ENCODE measurements at regions not wholly inside any gene's neighbourhood (a gene's known extent, or its start where the extent isn't known, plus 50 kb on each side); places are given as distances from the start of the nearest gene placed in this dataset.
A peak's percentile ranks its signal among the peaks of the same experiment; 100 is the strongest.
"Not testable (repeated sequence)": the region's sequence is repeated elsewhere in the genome, so short reads cannot be mapped to it uniquely, and the experiment has no call there.

DNA sequence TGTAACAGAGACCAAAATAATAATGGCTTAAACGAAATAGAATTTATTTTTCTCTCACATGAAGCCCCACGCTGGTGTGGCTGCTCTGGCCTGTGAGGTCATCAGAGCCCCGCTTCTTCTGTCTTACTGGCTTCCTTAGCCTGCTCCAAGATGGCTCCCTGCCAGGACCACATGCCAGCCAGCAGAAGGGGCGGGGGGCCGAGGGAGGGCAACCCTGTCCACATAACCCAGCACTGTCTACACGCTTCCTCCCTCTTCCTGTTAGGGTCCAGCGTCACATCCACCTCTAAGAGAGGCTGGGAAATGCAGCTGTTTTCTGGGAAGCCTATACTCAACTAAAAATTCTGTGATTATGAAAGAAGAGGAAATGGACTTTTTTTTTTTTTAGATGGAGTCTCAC, 107.9 kb upstream of the DLG1 start:
- DNase-seq = no peak
- H3K4me3 Mint-ChIP-seq = no peak overlapping the region
- no peak overlapping the region for H3K27ac Mint-ChIP-seq
- H3K36me3 Mint-ChIP-seq = no peaks in the 10 kb centered on the region
- no peaks in the 10 kb centered on the region for H3K4me1 Mint-ChIP-seq
- CTCF ChIA-PET = no interaction called here
- H3K27me3 Mint-ChIP-seq = peaks cover 18% of the 10 kb centered on the region
- H3K9me3 Mint-ChIP-seq = no peaks in the 10 kb centered on the region

DNA sequence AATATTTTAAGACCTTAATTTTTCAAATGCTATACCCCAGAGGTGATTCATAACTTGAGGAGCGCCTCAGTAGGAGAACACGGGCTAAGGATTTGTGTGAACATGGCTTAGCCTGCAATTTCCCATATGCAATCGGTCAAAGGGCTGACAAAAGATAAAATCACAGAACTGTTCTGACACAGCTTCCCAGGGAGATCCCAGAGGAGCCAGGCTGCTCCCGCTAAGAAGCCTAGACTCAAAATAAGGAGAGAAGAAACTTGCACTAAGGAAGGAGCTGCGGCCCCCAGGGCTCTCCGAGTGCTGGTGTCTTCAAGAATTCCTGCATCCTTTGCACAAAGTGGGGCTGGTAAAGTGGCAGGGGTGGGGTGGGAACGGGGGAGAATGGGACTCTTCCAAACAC, 106.3 kb upstream of the DLG1 start:
- peaks cover 3% of the 10 kb centered on the region for H3K27me3 Mint-ChIP-seq
- CTCF ChIA-PET = no interaction called here
- H3K36me3 Mint-ChIP-seq = no peaks in the 10 kb centered on the region
- H3K27ac Mint-ChIP-seq = no peak overlapping the region
- no peak overlapping the region for H3K4me3 Mint-ChIP-seq
- no peaks in the 10 kb centered on the region for H3K9me3 Mint-ChIP-seq
- H3K4me1 Mint-ChIP-seq = no peaks in the 10 kb centered on the region
- no peak for DNase-seq

DNA sequence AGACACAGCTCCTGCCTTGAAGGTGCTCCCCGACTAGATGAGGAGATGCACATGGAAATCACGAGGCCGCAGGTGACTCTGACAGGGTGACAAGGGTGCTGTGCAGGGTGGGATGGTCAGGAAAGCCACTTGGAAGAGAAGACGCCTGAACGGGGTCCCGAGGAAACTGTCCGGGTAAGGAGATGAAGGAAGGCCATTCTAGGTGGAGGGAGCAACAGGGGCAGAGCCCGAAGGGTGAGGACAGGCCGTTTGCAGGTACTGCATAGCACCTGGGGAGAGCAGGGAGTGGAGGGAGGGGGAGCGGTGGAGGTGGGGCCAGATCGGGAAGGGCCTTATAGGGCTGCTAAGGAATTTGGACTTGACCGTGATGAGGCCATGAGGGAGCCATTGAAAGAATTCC, 105.6 kb upstream of the DLG1 start:
- Mint-ChIP-seq H3K27me3 (peaks cover 4% of the 10 kb centered on the region), H3K27ac (no peak overlapping the region), H3K36me3 (no peaks in the 10 kb centered on the region), H3K9me3 (no peaks in the 10 kb centered on the region), H3K4me1 (no peaks in the 10 kb centered on the region), H3K4me3 (no peak overlapping the region)
- CTCF ChIA-PET = no interaction called here
- DNase-seq = no peak

DNA sequence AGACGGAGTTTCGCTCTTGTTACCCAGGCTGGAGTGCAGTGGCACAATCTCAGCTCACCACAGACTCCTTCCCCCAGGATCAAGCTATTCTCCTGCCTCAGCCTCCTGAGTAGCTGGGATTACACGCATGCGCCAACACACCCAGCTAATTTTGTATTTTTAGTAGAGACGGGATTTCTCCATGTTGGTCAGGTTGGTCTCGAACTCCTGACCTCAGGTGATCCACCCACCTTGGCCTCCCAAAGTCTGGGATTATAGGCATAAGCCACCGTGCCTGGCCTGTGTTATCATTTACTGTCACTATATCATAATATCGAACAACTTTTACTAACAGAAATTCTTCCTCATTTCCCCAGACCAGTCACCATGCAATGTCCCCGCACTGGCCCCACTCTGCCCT, 104.0 kb upstream of the DLG1 start:
- H3K4me1 Mint-ChIP-seq, DNase-seq, H3K27me3 Mint-ChIP-seq, H3K9me3 Mint-ChIP-seq, H3K4me3 Mint-ChIP-seq, CTCF ChIA-PET, H3K36me3 Mint-ChIP-seq, H3K27ac Mint-ChIP-seq: not testable (repeated sequence)

DNA sequence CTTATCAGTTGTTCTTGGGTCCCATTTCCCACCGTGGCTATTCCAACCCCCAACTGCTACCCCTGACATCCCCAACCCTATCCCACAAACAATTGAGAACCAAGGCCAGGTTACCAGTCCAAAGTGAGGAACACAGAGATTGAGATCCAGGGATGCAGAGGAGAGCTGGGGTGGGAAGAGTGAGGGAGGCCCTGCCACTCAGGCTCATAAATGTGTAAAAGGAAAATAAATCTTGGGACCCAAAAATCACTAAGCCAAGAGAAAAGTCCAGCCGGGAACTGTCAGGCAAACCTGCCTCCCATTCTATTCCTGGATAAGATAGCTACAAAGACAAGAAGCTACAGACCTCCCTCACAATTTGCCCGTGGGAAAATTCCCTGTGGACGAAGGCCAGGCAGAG, 101.1 kb upstream of the DLG1 start:
- H3K27ac Mint-ChIP-seq = no peak overlapping the region
- no peaks in the 10 kb centered on the region for H3K9me3 Mint-ChIP-seq
- peaks cover 11% of the 10 kb centered on the region for H3K27me3 Mint-ChIP-seq
- H3K4me3 Mint-ChIP-seq = no peak overlapping the region
- DNase-seq = no peak
- CTCF ChIA-PET = no interaction called here
- no peaks in the 10 kb centered on the region for H3K36me3 Mint-ChIP-seq
- no peaks in the 10 kb centered on the region for H3K4me1 Mint-ChIP-seq

DNA sequence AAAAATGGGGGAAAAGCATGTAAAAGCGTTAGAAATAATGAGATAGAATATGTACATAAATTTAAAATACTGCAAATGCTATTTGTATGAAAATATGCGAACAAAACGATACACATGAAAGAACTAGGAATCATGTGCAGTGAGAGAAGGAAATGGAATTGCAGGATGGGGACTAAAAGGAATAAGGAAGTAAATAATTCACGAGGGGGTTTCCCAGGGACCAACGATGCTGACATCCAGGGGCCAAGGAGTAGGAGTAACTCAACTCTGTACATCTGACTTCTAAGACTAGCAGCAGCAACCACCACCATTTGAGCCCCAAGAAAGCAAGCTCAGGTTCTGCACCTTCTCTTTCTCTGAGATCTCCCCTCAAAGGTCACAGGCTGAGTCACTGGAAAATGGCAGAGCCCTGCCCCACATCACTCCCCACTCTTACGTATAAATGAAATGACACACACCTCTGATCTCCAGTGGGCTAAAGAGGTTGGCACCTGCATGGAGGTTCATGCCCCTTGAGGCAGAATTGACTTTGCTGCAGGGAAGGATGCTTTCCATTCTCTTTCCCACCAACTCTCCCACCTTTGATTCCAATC, 100.0 kb upstream of the DLG1 start:
- no peak for DNase-seq
- no peak overlapping the region for H3K4me3 Mint-ChIP-seq
- CTCF ChIA-PET = no interaction called here

DNA sequence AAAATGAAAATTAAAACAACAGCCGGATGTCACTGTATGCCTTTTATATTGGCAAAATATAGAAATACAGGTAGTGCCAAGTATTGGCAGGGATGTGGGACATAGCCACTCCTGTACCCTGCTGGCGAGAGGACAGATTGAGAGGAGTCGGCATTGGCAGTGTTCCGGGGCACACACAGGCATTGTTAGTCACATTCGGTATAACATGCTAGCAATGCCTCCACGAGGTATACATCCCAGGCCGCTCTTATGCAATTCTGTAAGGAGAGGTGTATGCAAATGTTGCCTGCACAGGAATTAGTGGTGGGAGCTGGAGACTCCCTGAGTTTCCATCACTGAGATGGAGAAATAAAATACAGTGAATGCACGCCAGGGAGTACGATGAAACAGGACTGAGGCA, 99.4 kb upstream of the DLG1 start:
- H3K9me3 Mint-ChIP-seq = no peaks in the 10 kb centered on the region
- no peaks in the 10 kb centered on the region for H3K36me3 Mint-ChIP-seq
- no peaks in the 10 kb centered on the region for H3K4me1 Mint-ChIP-seq
- no peak overlapping the region for H3K4me3 Mint-ChIP-seq
- CTCF ChIA-PET = no interaction called here
- H3K27me3 Mint-ChIP-seq = peaks cover 24% of the 10 kb centered on the region
- DNase-seq = no peak
- H3K27ac Mint-ChIP-seq = no peak overlapping the region

More for the DNA sequence above, 100.0 kb upstream of the DLG1 start:
- H3K27ac Mint-ChIP-seq = no peak overlapping the region
- peaks cover 19% of the 10 kb centered on the region for H3K27me3 Mint-ChIP-seq
- H3K4me1 Mint-ChIP-seq = no peaks in the 10 kb centered on the region
- H3K9me3 Mint-ChIP-seq = no peaks in the 10 kb centered on the region
- no peaks in the 10 kb centered on the region for H3K36me3 Mint-ChIP-seq

DNA sequence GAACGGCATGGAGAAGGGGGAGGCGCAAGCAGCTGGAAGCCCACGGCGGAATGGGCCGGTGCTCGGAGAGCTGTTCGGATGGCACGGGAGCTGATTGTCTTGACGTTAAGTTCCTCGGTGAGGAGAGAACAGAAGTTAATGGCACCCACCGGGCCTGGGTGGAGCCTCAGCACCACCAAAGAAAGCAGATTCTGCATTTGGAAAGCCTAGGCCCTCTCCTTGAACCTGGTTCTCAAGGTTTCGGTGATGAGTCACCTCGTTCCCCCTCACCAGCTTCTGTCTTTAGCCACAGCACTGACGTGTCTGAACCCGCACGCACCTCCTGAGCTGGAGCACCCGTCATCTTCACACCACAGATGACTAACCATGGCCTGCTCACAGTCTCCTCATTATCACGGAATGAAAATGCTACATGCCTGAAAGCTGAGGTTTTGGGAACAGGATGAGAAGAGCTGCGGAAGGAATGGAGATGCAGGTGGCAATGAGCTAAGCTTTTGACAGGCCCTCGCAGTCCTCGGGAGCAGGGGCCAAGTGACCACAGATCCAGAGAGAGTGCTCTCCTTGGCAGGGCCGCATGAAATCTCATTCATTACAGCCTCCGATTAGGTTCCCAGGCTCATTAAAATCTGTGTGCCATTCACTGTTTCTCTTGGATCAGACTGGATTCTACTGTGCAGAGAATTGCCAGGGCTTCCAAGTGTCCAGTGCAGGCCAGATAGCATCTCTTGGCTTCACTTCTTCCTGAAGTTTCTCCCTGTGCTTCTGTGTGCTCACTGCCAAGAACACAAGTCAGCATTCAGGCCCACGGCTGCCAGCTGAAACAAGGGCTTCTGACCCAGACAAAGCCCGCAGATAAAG, 96.3 kb upstream of the DLG1 start:
- DNase-seq = peak; percentile 22
- CTCF ChIA-PET = interaction anchor here (0.8 to 1.4 kb wide), 2 partner anchors 68 to 138 kb away, joined by 3 read pairs; no protein-coding TSS in a partner anchor
- no peaks in the 10 kb centered on the region for H3K4me1 Mint-ChIP-seq
- no peaks in the 10 kb centered on the region for H3K36me3 Mint-ChIP-seq
- H3K4me3 Mint-ChIP-seq = no peak overlapping the region
- peaks cover 25% of the 10 kb centered on the region for H3K27me3 Mint-ChIP-seq
- no peaks in the 10 kb centered on the region for H3K9me3 Mint-ChIP-seq
- H3K27ac Mint-ChIP-seq = peak overlapping the region; percentile 52

DNA sequence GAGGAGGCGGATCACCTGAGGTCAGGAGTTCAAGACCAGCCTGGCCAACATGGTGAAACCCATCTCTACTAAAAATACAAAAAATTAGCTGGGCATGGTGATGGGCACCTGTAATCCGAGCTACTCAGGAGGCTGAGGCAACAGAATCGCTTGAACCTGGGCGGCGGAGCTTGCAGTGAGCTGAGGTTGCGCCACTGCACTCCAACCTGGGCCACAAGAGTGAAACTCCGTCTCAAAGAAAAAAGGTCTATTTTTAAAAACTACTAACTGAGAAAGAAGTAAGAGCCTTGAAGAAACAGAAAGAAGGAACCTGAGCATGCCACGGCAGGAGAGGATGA, 95.7 kb upstream of the DLG1 start:
- peak overlapping the region; percentile 52 for H3K27ac Mint-ChIP-seq
- H3K27me3 Mint-ChIP-seq = peaks cover 22% of the 10 kb centered on the region
- DNase-seq, H3K4me1 Mint-ChIP-seq, H3K9me3 Mint-ChIP-seq, H3K4me3 Mint-ChIP-seq, H3K36me3 Mint-ChIP-seq: not testable (repeated sequence)
- CTCF ChIA-PET = interaction anchor here (0.8 kb wide), 1 partner anchor 68 kb away, joined by 3 read pairs; no protein-coding TSS in a partner anchor

DNA sequence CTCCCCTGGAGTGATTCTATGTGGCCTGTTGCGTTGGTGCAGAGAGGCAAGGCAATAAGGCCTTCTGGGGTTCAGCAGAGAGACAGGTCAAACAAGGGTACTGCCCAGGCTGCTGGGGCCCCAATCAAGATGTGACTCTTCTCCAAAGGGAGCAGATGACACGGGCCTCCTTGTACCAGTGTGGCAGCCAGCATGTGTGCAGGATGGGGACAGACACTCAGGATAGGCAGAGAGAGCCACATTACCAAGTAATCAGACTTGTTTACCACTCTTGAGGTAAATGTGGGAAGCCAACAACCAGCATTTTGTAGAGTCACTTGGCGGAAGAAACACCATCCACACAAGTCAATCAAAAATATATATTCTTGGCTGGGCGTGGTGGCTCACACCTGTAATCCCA, 95.3 kb upstream of the DLG1 start:
- no peaks in the 10 kb centered on the region for H3K4me1 Mint-ChIP-seq
- peaks cover 22% of the 10 kb centered on the region for H3K27me3 Mint-ChIP-seq
- H3K9me3 Mint-ChIP-seq = no peaks in the 10 kb centered on the region
- CTCF ChIA-PET = no interaction called here
- no peaks in the 10 kb centered on the region for H3K36me3 Mint-ChIP-seq
- H3K4me3 Mint-ChIP-seq = no peak overlapping the region
- no peak overlapping the region for H3K27ac Mint-ChIP-seq
- no peak for DNase-seq

DNA sequence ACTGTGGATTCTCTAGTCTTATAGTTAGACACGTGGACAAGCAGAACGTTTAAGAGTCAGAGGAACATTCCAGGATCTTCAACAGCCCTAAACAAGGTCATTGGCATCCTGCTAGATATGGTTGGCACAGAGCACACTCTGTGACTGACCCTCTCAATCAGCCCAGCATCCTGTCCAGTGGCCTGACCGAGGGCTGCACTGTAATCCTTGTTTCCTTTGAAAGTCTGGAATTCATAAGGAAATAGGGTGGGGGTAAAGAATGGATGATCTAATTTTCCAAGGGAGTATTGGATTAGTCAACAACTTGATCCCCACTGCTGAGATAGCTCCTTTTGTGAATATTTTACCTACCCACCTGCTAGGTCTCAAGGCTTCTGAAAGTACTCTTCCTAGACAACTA, 94.5 kb upstream of the DLG1 start:
- no peaks in the 10 kb centered on the region for H3K9me3 Mint-ChIP-seq
- H3K4me3 Mint-ChIP-seq = no peak overlapping the region
- no peak for DNase-seq
- H3K4me1 Mint-ChIP-seq = no peaks in the 10 kb centered on the region
- peaks cover 22% of the 10 kb centered on the region for H3K27me3 Mint-ChIP-seq
- no peak overlapping the region for H3K27ac Mint-ChIP-seq
- CTCF ChIA-PET = no interaction called here
- no peaks in the 10 kb centered on the region for H3K36me3 Mint-ChIP-seq

DNA sequence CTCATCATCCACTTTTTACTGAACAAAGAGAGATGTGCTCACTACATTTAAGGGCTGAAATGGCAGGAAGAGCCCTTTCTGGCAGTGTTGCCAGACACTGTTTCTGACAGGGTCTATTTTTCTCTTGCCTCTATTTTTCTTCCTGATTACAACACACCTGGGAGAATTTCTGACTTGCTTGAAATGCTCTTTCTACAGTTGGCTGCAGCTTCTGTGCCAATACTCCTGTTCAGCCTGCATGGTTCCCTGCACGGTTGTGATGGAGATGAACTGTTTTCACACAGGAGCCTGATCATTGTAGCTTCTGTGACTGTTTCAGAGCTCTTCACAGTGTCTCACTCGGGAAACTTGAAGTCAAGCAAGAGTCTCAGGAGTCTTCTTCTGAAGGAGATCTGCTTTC, 83.0 kb upstream of the DLG1 start:
- no peak for DNase-seq
- no peak overlapping the region for H3K4me3 Mint-ChIP-seq

DNA sequence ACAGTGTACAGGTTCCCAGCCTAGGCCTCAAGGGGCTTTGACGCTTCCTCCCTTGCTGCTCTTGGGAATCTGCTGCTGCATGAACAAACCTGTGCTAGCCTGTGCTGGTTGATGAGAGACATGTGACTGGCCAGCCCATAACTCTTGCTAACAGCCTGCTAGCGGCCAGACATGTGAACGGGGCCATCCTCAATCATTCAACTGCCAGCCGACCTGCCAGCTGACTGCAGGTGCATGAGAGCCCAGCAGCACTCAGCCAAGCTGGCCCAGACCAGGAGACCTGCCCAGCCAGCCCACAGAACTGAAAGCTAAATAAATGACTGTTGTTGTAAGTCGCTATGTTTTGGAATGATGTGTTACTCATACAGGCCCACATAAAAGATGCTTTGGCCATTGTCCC, 82.4 kb upstream of the DLG1 start:
- Mint-ChIP-seq H3K27me3 (peaks cover 22% of the 10 kb centered on the region), H3K4me1 (no peaks in the 10 kb centered on the region), H3K36me3 (no peaks in the 10 kb centered on the region), H3K27ac (no peak overlapping the region), H3K4me3 (no peak overlapping the region), H3K9me3 (no peaks in the 10 kb centered on the region)
- DNase-seq = no peak
- CTCF ChIA-PET = interaction anchor here (1.2 kb wide), 1 partner anchor 69 kb away, joined by 3 read pairs; no protein-coding TSS in a partner anchor

More for the DNA sequence above, 83.0 kb upstream of the DLG1 start:
- CTCF ChIA-PET = interaction anchor here (1.2 kb wide), 1 partner anchor 70 kb away, joined by 3 read pairs; no protein-coding TSS in a partner anchor
- Mint-ChIP-seq H3K27ac (no peak overlapping the region), H3K36me3 (no peaks in the 10 kb centered on the region), H3K27me3 (peaks cover 22% of the 10 kb centered on the region), H3K4me1 (no peaks in the 10 kb centered on the region), H3K9me3 (no peaks in the 10 kb centered on the region)

DNA sequence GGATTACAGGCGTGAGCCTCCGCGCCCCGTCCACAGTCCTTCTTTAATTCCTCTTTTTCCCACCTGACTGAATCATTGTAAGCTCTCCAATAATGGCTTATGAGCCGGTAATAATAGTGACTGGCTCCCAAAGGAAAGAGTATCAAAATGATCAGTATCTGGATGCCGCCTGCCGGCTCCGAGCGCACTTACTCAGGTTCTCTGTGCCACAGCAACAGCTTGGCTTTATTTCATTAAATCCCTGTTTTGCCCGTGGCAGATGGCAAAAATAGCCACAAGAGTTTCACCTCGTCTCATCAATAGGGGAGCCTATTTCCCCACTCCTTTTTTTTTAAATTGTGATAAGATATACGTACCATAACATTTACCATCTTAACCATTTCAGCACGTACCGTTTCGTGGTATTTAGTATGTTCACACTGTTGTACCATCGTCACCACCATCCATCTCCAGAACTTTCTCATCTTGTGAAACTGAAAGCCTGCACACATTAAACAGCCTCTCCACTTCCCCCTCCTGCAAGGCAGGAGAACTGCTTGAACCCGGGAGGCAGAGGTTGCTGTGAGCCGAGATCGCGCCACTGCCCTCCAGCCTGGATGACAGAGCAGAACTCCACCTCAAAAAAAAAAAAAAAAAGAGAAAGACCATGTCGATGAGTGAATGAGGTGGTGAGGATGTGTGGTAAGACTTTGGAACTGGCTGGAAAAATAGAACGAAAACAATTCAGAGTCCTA, 80.7 kb upstream of the DLG1 start:
- CTCF ChIA-PET = interaction anchor here (0.7 kb wide), 1 partner anchor 9 kb away, joined by 3 read pairs; no protein-coding TSS in a partner anchor
- Mint-ChIP-seq H3K27ac (no peak overlapping the region), H3K4me3 (no peak overlapping the region), H3K27me3 (peaks cover 29% of the 10 kb centered on the region), H3K4me1 (no peaks in the 10 kb centered on the region), H3K36me3 (no peaks in the 10 kb centered on the region), H3K9me3 (no peaks in the 10 kb centered on the region)
- no peak for DNase-seq
